GM20431 (cell line): ENCODE measurements at regions not wholly inside any gene's neighbourhood (a gene's known extent, or its start where the extent isn't known, plus 50 kb on each side); places are given as distances from the start of the nearest gene placed in this dataset.

Experiments
- in situ Hi-C: fragments of 300-500 bp; cut with MseI, MboI; formaldehyde crosslinking; loops from one replicate; pipeline ENCODE4 v1.15.0; 2020; ENCODE audit warnings: low sequenced_read_pairs; ENCODE audit not compliant: unreplicated experiment

DNA sequence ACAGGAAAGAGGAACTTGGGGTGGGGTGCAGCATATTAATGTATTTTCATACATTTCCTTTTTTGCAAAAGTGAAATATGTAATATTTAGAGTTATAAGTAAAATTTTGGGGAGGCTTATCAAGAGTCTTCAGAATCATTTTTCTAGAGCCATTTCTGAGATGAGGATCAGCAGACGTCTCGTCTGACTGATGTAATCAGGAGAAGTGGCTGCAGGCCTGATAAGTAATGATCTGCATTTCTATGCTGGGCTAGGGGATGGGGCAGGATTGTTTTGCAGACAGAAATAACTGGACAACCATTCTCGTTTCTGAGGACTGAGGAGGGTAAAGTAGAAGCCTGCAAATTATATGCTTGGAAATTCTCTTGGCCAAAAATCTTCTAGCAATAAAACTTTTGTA lies 89.2 kb upstream of the ARGLU1 start:
- in situ Hi-C loops: no loop called here

DNA sequence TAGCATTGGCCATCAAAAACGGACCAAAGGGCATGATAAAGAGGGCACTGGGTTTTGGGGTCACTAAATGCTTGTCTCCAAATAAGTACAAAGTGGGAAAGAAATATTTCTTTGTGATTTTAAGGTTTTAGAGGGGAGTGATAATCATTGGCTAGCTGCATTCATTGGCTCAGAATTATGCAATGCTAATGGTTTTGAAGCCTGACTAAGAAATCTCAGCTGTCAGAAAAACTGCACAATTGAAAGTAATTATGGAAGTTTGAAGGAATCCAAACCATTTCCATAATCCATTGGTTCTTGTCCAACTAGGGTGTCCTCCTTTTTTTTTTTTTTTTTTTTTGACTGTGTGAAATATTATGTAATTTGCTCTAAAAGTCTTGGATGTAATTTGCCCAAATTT lies 88.2 kb upstream of the ARGLU1 start:
- in situ Hi-C loops: no loop called here

DNA sequence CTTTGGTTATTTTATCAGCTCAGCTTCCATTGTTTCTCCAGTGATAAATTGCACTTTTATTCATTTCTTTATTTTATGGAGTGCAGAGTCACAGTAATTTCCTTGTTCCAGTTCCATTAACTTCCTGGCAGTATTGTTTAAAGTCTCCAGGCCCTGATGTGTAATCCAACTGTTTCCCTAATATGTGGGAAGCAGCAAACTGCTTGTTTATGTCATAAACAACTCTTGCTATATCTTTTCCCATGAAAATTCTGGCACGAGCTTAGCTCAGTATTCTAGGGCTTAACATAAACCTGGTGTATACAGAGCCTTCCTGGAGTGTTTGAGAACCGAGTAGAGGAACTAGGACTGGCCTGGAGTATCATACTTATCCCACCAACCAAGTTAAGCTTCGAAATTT lies 83.5 kb upstream of the ARGLU1 start:
- in situ Hi-C loops: no loop called here

DNA sequence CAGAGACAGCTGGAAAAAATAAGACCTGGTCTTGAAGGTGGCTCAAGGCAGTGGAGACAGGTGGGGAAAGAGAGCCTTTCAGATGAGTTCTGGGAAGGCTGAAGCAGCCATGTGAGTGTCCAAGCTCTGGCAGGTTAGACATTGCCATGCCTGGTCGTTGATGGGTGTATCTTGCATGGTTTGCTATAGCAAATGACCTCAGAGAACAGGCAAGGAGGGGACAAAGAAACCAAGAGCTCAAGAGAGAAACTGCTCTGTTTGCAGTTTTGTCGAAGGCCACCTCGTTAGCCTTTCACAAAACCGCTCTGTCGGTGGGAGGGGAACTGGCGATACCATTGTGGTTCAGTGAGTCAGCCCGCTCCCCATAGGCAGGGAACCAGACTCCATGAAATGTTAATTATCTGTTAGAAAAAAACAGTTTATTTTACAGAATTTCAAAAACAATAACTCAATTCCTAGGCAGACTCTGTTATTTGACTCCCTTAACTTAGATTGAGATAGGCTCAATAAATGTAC lies 82.8 kb upstream of the ARGLU1 start:
- in situ Hi-C loops: no loop called here

- in situ Hi-C loops: no loop called here
These were observed 81.6 kb upstream of the ARGLU1 start for GRCh38 chr13:106649495-106649894.

GRCh38 chr13:106640515-106640914 lies 72.6 kb upstream of the ARGLU1 start:
- in situ Hi-C loops: no loop called here

DNA sequence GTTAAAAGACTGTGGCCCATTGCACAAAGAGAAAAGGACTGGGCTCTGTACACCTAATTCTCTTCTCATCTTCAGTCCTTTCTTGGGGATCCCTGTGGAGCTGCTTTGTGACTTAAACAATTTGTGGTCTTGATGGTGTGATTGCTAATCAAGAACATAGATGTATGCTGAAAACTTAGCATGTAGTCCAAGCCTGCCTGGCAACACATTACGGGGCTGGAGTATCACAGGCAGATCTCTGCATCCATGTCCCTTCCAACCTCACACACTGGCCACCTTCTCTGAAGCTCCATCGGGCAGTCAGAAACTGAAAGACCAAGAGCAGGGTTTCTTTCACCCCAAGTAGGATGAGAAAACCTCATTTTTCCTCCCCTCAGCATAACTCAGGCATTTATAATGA lies 69.6 kb upstream of the ARGLU1 start:
- in situ Hi-C loops: no loop called here

DNA sequence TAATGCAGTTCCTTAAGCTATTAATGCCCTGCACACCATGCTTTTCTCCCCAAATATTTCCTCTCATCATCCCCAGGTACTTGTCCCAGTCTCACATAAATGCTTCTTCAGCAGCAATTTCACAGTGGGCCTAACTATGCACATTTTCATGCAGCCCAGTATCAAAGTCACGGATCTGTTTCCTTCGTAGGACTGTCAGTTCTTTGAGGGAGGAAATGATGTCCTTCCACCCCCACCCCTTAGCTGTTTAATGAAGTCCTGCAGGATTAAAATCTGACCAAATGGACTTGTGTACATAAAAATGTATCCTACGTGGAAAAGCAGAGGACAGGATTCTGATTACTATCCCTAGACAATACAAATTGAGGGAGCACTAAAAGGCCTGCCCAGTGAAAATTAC lies 68.6 kb upstream of the ARGLU1 start:
- in situ Hi-C loops: no loop called here

GRCh38 chr13:106635616-106636015 lies 67.7 kb upstream of the ARGLU1 start:
- in situ Hi-C loops: no loop called here

GRCh38 chr13:106633321-106633720 lies 65.4 kb upstream of the ARGLU1 start:
- in situ Hi-C loops: no loop called here

GRCh38 chr13:106630650-106631049 lies 62.7 kb upstream of the ARGLU1 start:
- in situ Hi-C loops: no loop called here

- in situ Hi-C loops: no loop called here
These were observed 62.2 kb upstream of the ARGLU1 start for GRCh38 chr13:106630162-106630561.

DNA sequence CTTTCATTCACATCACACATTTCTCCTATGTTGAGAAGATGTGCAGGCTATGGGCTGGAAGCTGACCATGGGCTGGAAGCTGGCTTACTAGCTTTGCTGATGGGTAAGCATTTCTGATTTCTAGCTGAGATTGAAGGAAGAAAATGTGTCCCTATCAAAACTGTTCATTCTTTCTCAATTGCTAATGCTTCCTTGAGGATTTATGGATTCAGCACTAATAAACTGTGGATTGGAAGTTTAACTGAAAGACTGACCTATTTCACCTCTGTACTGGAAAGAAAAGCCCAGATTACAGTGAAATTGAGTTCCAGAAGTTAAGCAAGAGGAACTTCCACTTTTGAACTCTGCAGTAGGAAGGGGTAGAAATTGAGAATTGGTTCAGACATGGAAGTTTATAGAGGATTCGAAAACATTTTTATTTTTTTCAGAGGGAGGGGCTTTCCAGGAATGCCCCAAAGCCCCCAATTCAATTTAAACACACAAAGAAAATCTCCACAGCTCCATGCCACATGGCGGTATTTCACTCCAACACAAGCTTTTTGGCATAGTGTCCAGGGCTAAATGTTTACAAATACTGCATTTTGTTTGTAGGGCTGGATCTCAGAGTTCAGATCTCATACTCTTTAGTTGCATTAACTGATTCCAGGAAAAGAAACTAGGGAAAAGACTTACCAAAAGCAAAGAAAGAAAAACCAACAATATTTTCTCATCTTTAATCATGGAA lies 61.2 kb upstream of the ARGLU1 start:
- in situ Hi-C loops: no loop called here

- in situ Hi-C loops: no loop called here
These were observed 58.5 kb upstream of the ARGLU1 start for GRCh38 chr13:106626473-106626872.

- in situ Hi-C loops: no loop called here
These were observed 57.6 kb upstream of the ARGLU1 start for GRCh38 chr13:106625578-106625977.

GRCh38 chr13:106623799-106624460 lies 56.0 kb upstream of the ARGLU1 start:
- in situ Hi-C loops: no loop called here

GRCh38 chr13:106621833-106622232 lies 53.9 kb upstream of the ARGLU1 start:
- in situ Hi-C loops: no loop called here

GRCh38 chr13:106619688-106620555 lies 52.0 kb upstream of the ARGLU1 start:
- in situ Hi-C loops: no loop called here
